ENCODE measurements at regions not wholly inside any gene's neighbourhood (a gene's known extent, or its start where the extent isn't known, plus 50 kb on each side); places are given as distances from the start of the nearest gene placed in this dataset.

DNA sequence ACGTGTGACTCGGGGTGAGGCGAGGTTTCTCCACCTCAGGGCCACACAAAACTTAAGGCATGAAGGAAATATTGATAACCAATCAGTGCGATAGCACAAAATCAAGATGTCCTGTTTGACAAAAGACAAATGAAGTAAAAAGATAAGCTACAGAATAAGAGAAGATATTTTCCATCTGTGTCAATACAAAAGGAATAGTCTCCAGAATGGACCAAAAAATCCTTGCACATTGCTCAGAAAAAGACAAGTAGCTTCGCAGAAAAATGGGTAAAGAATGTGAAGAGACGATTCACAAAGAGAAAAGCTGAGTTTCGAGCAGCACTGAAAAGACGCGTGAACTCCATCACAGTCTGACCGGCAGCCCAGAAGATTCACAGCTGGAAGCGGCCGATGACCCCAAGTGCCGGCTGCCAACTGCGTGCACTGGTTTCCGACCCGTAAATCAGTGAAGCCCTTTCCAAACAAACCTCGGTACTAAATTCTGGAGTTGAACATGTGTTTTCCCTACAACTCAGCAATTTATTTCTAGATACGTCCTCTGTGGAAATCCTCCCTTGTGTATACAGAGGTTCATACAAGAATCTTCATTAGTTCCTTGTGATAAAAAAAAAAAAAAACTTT, 308.4 kb downstream of the BRD1 start:
- no peak for TF ChIP-seq EZH2phosphoT487 (IDR thresholded peaks at IDR 0.05; ENCODE audit: insufficient read depth, low read depth)
- TF ChIP-seq EZH2 (IDR thresholded peaks at IDR 0.05; ENCODE audit: insufficient read depth, poor library complexity, severe bottlenecking), result no peak
